ENCODE measurements at regions not wholly inside any gene's neighbourhood (a gene's known extent, or its start where the extent isn't known, plus 50 kb on each side); places are given as distances from the start of the nearest gene placed in this dataset.

DNA sequence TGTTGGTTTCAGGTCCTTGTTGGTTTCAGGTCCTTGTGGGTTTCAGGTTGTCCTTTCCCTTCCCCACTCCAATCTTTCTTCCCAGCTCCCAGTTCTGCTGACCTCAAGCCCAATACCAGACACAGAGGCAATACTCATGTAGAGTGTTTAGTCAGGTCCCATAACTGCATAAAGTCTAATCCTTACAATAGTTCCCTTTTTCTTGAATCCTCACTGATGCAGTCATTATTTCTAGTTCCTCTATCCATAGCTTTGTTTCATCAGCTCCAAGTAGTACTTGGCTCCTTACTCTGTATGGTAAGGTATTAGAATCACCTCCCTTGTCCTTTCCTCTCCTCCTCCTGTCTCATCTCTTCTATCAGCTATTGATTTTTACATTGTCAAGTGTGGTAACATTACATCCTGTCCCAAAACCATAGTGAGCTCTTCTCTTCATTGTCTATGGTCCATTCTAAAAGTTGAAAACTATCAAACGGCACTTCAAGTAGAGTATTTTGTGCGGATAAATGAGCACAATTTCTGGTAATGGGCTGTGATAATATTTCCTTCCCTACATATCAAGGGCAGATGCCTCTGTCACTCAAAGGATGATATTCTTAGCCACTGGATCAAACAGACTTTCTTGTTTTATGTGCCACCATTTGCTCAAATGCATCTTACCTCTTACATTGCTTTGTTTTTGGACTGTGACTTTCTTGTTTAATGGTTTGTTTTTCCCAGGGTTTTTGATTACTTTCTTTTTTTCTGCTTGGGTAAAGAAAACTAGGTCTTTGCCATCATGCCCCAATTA is 57.2 kb upstream of the JDP2 start:
- Histone ChIP-seq H3K18ac (ENCODE audit: insufficient read length, low read depth, low read length) (no peak overlapping the region), H3K9me3 (ENCODE audit: control insufficient read depth, low read depth, low read length) (no peaks in the 10 kb centered on the region), H4K8ac (replicated peaks; ENCODE audit: insufficient read length, low read depth, low read length) (no peak overlapping the region), H4K91ac (ENCODE audit: insufficient read length, low read depth, low read length) (no peak overlapping the region), H2BK12ac (ENCODE audit: insufficient read length, low read depth, low read length) (no peak overlapping the region), H3K4me1 (ENCODE audit: insufficient read depth, low read length) (no peaks in the 10 kb centered on the region), H3K27ac (ENCODE audit: insufficient read length, low read depth, low read length) (no peak overlapping the region), H2BK15ac (ENCODE audit: low read depth, low read length) (no peak overlapping the region), H2BK5ac (ENCODE audit: insufficient read length, low read length) (no peak overlapping the region), H3T11ph (ENCODE audit: low read length) (no peak overlapping the region), H3K79me1 (ENCODE audit: insufficient read depth, low read depth, low read length, poor library complexity, severe bottlenecking) (no peaks in the 10 kb centered on the region), H4K20me1 (ENCODE audit: control insufficient read depth, insufficient read depth, insufficient read length) (no peaks in the 10 kb centered on the region), H3K9ac (ENCODE audit: extremely low read depth, insufficient read length, low read length) (no peak overlapping the region), H2AK5ac (ENCODE audit: insufficient read length, low read length) (no peak overlapping the region), H3K23ac (ENCODE audit: insufficient read length, low read depth, low read length) (no peak overlapping the region), H2BK120ac (ENCODE audit: low read depth, low read length, poor library complexity, severe bottlenecking) (no peak overlapping the region), H3K56ac (ENCODE audit: insufficient read length, low read depth, low read length) (no peak overlapping the region), H2AFZ (ENCODE audit: low read length) (no peak overlapping the region), H3K79me2 (ENCODE audit: insufficient read depth, low read length) (no peaks in the 10 kb centered on the region), H4K5ac (ENCODE audit: insufficient read length, low read depth, low read length) (no peak overlapping the region), H3K23me2 (ENCODE audit: insufficient read length, low read depth, low read length, poor library complexity, severe bottlenecking) (no peaks in the 10 kb centered on the region), H3K4me2 (ENCODE audit: insufficient read depth, insufficient read length, low read length) (no peak overlapping the region), H3K27me3 (ENCODE audit: insufficient read depth, low read length) (no peaks in the 10 kb centered on the region), H3K4ac (ENCODE audit: low read depth, low read length) (no peak overlapping the region), H2BK20ac (ENCODE audit: low read depth, low read length, poor library complexity, severe bottlenecking) (no peak overlapping the region), H3K14ac (ENCODE audit: insufficient read depth, low read length) (no peak overlapping the region)
- H3K27ac Mint-ChIP-seq: no peak overlapping the region
- peaks cover 0 to 4% (median 0%) of the 10 kb centered on the region in 3 experiments; a peak in 3 of 7 replicates for H3K36me3 Mint-ChIP-seq (ENCODE audit: insufficient read depth in 1 of 3, low read depth in 3 of 3)
- TF ChIP-seq, protein P1, sequence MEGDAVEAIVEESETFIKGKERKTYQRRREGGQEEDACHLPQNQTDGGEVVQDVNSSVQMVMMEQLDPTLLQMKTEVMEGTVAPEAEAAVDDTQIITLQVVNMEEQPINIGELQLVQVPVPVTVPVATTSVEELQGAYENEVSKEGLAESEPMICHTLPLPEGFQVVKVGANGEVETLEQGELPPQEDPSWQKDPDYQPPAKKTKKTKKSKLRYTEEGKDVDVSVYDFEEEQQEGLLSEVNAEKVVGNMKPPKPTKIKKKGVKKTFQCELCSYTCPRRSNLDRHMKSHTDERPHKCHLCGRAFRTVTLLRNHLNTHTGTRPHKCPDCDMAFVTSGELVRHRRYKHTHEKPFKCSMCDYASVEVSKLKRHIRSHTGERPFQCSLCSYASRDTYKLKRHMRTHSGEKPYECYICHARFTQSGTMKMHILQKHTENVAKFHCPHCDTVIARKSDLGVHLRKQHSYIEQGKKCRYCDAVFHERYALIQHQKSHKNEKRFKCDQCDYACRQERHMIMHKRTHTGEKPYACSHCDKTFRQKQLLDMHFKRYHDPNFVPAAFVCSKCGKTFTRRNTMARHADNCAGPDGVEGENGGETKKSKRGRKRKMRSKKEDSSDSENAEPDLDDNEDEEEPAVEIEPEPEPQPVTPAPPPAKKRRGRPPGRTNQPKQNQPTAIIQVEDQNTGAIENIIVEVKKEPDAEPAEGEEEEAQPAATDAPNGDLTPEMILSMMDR (conservative IDR thresholded peaks at IDR 0.05): no peak
- WGBS (ENCODE audit: extremely low coverage, insufficient read length, low lambda C conversion rate): no CpG with 5 or more reads among the region's 2 CpGs
- H3K4me3 Mint-ChIP-seq: no peak overlapping the region
- peaks cover 11% of the 10 kb centered on the region for H3K27me3 Mint-ChIP-seq (ENCODE audit: low read depth)
- DNase-seq: no peak
- peaks cover under 1% of the 10 kb centered on the region in 2 experiments; a peak in 2 of 4 replicates for H3K4me1 Mint-ChIP-seq
- peaks cover 3% of the 10 kb centered on the region in 2 experiments; a peak in 2 of 5 replicates for H3K9me3 Mint-ChIP-seq

All from H9 (cell line).